Kidney (tissue), 13 donors: ENCODE measurements at regions not wholly inside any gene's neighbourhood (a gene's known extent, or its start where the extent isn't known, plus 50 kb on each side); places are given as distances from the start of the nearest gene placed in this dataset.

Experiments
- DNase-seq, 5 donors: peaks; one replicate each; pipeline ENCODE4 v3.0.0-alpha.2; 2013 to 2020
- FAIRE-seq: peaks from 2 replicates; lab custom pipeline; 2012; peaks lifted over from hg19 to GRCh38; lab: Jason Lieb, UNC
- H3K27ac ChIP-seq, 2 donors: one replicate each; pipeline ENCODE4 v1.7.0; 2013; ENCODE audit warnings: low read depth in 2 of 2, low read length in 2 of 2, inconsistent platforms in 1 of 2
- H3K27me3 ChIP-seq: one replicate; pipeline ENCODE4 v1.7.1; 2013; ENCODE audit warnings: low read length, inconsistent platforms; ENCODE audit not compliant: control insufficient read depth, insufficient read depth
- H3K36me3 ChIP-seq, 3 donors: one replicate each; pipeline versions ENCODE4 v1.7.0 to v1.7.1; 2013; ENCODE audit warnings: low read length in 3 of 3, control low read depth in 1 of 3, inconsistent platforms in 1 of 3; ENCODE audit not compliant: insufficient read depth in 3 of 3, control insufficient read depth in 2 of 3
- H3K4me1 ChIP-seq, 3 donors: one replicate each; pipeline versions ENCODE4 v1.7.0 to v1.7.1; 2013; ENCODE audit warnings: low read length in 3 of 3, inconsistent platforms in 1 of 3, low read depth in 1 of 3; ENCODE audit not compliant: control insufficient read depth in 2 of 3, insufficient read depth in 2 of 3
- H3K4me3 ChIP-seq, 3 donors: one replicate each; pipeline versions ENCODE4 v1.7.0 to v1.8.1; 2013; ENCODE audit warnings: low read length in 3 of 3, control low read depth in 1 of 3, inconsistent platforms in 1 of 3
- H3K9ac ChIP-seq, 3 donors: one replicate each; pipeline versions ENCODE4 v1.7.0 to v1.7.1; 2013; ENCODE audit warnings: low read length in 3 of 3, control low read depth in 1 of 3, inconsistent platforms in 1 of 3
- H3K9me3 ChIP-seq, 3 donors: one replicate each; pipeline versions ENCODE4 v1.7.0 to v1.7.1; 2013; ENCODE audit warnings: low read length in 3 of 3, control low read depth in 1 of 3, inconsistent platforms in 1 of 3; ENCODE audit not compliant: control insufficient read depth in 2 of 3, insufficient read depth in 1 of 3
- CTCF ChIP-seq: IDR thresholded peaks from 3 replicates; pipeline ENCODE4 v1.5.1; 2012; ENCODE audit warnings: mild to moderate bottlenecking, moderate library complexity, borderline replicate concordance; ENCODE audit not compliant: insufficient read depth; ENCODE audit errors: extremely low read depth
- intact Hi-C: fragments of 100-400 bp; cut with DNase I; formaldehyde crosslinking; loops from one replicate; pipeline ENCODE4 v1.11.1; 2022
- donor health status: control.
- donor health status: control.
- donor health status: control.
- donor health status: control.
- donor health status: control.
- donor health status: DM: yes; HTN: yes; CAD: no.
- donor health status: Normal renal cell carcinoma (clear cell type).

- no peak overlapping the region for H3K27ac ChIP-seq
- no peak overlapping the region for H3K4me3 ChIP-seq
- TF ChIP-seq CTCF: no peak
- peaks cover under 1% of the 10 kb centered on the region for H3K27me3 ChIP-seq
- H3K36me3 ChIP-seq: peaks cover 0 to 2% (median 0%) of the 10 kb centered on the region in 3 donors
- H3K9me3 ChIP-seq: peaks cover 0 to 1% (median 0%) of the 10 kb centered on the region in 3 donors
- intact Hi-C loops: no loop called here
- DNase-seq (no peak), FAIRE-seq (no peak)
- no peak overlapping the region for H3K9ac ChIP-seq
- no peaks in the 10 kb centered on the region for H3K4me1 ChIP-seq
Measured at GRCh38 chr5:1965925-1966324, 83.2 kb upstream of the IRX4 start.

GRCh38 chr5:1963941-1964451, 81.3 kb upstream of the IRX4 start:
- TF ChIP-seq CTCF: no peak
- no peak for FAIRE-seq
- Histone ChIP-seq H3K9ac (no peak overlapping the region), H3K4me3 (no peak overlapping the region), H3K27me3 (peaks cover 2% of the 10 kb centered on the region), H3K9me3 (peaks cover 0 to 2% (median 0%) of the 10 kb centered on the region in 3 donors), H3K27ac (no peak overlapping the region), H3K4me1 (no peaks in the 10 kb centered on the region), H3K36me3 (peaks cover 0 to 3% (median 0%) of the 10 kb centered on the region in 3 donors)
- no peak for DNase-seq
- intact Hi-C loops: no loop called here

GRCh38 chr5:1963358-1963757, 80.6 kb upstream of the IRX4 start:
- no peak for TF ChIP-seq CTCF
- peaks cover 0 to 3% (median 0%) of the 10 kb centered on the region in 3 donors for H3K36me3 ChIP-seq
- H3K27ac ChIP-seq: no peak overlapping the region
- intact Hi-C loops: no loop called here
- H3K4me3 ChIP-seq: no peak overlapping the region
- DNase-seq: no peak
- peaks cover 2% of the 10 kb centered on the region for H3K27me3 ChIP-seq
- no peak for FAIRE-seq
- no peaks in the 10 kb centered on the region for H3K4me1 ChIP-seq
- H3K9ac ChIP-seq: no peak overlapping the region
- H3K9me3 ChIP-seq: peaks cover 0 to 2% (median 0%) of the 10 kb centered on the region in 3 donors
